Stomach (tissue), 8 donors: ENCODE measurements at regions not wholly inside any gene's neighbourhood (a gene's known extent, or its start where the extent isn't known, plus 50 kb on each side); places are given as distances from the start of the nearest gene placed in this dataset.

ENCODE experiments used
- DNase-seq, 2 donors: peaks; one replicate each; pipeline versions ENCODE4 v3.0.0 to v3.0.0-alpha.2; 2013 to 2019
- H3K27ac ChIP-seq, 5 donors: fragments of 200-600 bp in 4 of 5; sonication (generic) in 4 of 5; one replicate each; pipeline ENCODE4 v1.5.1; 2013 to 2019; ENCODE audit warnings: mild to moderate bottlenecking in 1 of 5, moderate library complexity in 1 of 5
- H3K27me3 ChIP-seq, 3 donors: fragments of 200-600 bp; sonication (generic); one replicate each; pipeline ENCODE4 v1.5.1; 2017 to 2019; ENCODE audit warnings: mixed run types in 1 of 3
- H3K36me3 ChIP-seq, 4 donors: fragments of 200-600 bp; sonication (generic); 1 replicate in 3 of 4; 2 replicates in 1 of 4; pipeline ENCODE4 v1.5.1; 2016 to 2019
- H3K4me1 ChIP-seq, 4 donors: fragments of 200-600 bp; sonication (generic); one replicate each; pipeline ENCODE4 v1.5.1; 2016 to 2019
- H3K4me3 ChIP-seq, 4 donors: fragments of 200-600 bp; sonication (generic) in 3 of 4; one replicate each; pipeline ENCODE4 v1.5.1; 2016 to 2019; ENCODE audit warnings: mild to moderate bottlenecking in 1 of 4
- H3K9me3 ChIP-seq, 4 donors: fragments of 200-600 bp; sonication (generic); one replicate each; pipeline ENCODE4 v1.5.1; 2016 to 2019
- EP300 ChIP-seq: sonication (generic); formaldehyde crosslinking; IDR thresholded peaks from one replicate; pipeline ENCODE4 v1.6.1; 2017; ENCODE audit warnings: antibody characterized with exemption
- POLR2A ChIP-seq, 4 donors: fragments of 450-650 bp; IDR thresholded peaks; one replicate each; pipeline ENCODE4 v1.6.1; 2016; ENCODE audit warnings: antibody characterized with exemption in 4 of 4, control low read depth in 2 of 4, mild to moderate bottlenecking in 1 of 4, moderate library complexity in 1 of 4
- POLR2AphosphoS5 ChIP-seq, 3 donors: sonication (generic); formaldehyde crosslinking; IDR thresholded peaks; one replicate each; pipeline ENCODE4 v1.6.1; 2016; ENCODE audit warnings: antibody characterized with exemption in 3 of 3
- WGBS, 5 donors: extraction: QIAGEN DNeasy Blood & Tissue Kit in 3 of 5; methylation state at CpG; one replicate each; pipeline versions ENCODE4 v1.1.5 to v1.1.7; 2013 to 2018; 5-methylcytosine and 5-hydroxymethylcytosine counted together
- intact Hi-C: fragments of 100-400 bp; cut with DNase I; formaldehyde crosslinking; loops from one replicate; pipeline ENCODE4 v1.15.1; 2023; ENCODE audit warnings: low total_unique reads
- TF ChIP-seq, protein P1 (sequence below), 7 experiments: fragments of 450-650 bp in 4 of 7; fragments of 200-600 bp in 3 of 7; sonication (generic) in 3 of 7; IDR thresholded peaks; one replicate each; pipeline ENCODE4 v1.5.1; 2016 to 2019; ENCODE audit warnings: antibody characterized with exemption in 7 of 7, control low read depth in 2 of 7, mild to moderate bottlenecking in 1 of 7
- donor health status: healthy with polysubstance abuse.
- donor health status: Bipolar disorder and iron deficiency.
- donor health status: healthy.

- Histone ChIP-seq H3K27me3 (no peaks in the 10 kb centered on the region), H3K9me3 (no peaks in the 10 kb centered on the region), H3K27ac (no peak overlapping the region), H3K4me3 (no peak overlapping the region), H3K4me1 (no peaks in the 10 kb centered on the region), H3K36me3 (no peaks in the 10 kb centered on the region)
- 75 to 87% (median 80%) methylated on average over 4 of the region's 4 CpGs for WGBS, 5 donors
- DNase-seq: no peak
- intact Hi-C loops: no loop called here
- TF ChIP-seq, protein P1, sequence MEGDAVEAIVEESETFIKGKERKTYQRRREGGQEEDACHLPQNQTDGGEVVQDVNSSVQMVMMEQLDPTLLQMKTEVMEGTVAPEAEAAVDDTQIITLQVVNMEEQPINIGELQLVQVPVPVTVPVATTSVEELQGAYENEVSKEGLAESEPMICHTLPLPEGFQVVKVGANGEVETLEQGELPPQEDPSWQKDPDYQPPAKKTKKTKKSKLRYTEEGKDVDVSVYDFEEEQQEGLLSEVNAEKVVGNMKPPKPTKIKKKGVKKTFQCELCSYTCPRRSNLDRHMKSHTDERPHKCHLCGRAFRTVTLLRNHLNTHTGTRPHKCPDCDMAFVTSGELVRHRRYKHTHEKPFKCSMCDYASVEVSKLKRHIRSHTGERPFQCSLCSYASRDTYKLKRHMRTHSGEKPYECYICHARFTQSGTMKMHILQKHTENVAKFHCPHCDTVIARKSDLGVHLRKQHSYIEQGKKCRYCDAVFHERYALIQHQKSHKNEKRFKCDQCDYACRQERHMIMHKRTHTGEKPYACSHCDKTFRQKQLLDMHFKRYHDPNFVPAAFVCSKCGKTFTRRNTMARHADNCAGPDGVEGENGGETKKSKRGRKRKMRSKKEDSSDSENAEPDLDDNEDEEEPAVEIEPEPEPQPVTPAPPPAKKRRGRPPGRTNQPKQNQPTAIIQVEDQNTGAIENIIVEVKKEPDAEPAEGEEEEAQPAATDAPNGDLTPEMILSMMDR (IDR thresholded peaks at IDR 0.05): no peak
- TF ChIP-seq POLR2AphosphoS5 (IDR thresholded peaks at IDR 0.05): no peak
- no peak for TF ChIP-seq POLR2A (IDR thresholded peaks at IDR 0.05)
- no peak for TF ChIP-seq EP300
Measured at GRCh38 chr14:29354486-29354885, 573.2 kb downstream of the PRKD1 start.

DNA sequence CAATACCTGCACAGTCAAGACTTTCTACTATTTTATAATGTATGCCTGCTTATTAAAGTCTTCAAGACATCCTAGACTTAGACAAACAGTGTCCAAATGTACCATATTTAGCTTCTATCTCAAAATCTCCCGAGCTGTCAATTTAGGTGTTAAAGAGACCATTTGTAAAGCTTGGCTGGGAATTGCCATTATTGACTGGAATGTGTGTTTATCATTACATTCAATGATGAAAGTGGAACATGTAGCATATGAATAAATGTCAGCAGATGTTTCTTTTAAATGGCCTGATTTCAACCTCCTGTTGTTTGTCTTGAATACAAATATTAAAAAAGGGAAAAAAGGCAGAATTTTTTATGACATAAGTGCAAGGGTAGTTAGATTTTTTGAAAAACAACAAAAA lies 572.3 kb downstream of the PRKD1 start:
- intact Hi-C loops: no loop called here
- TF ChIP-seq POLR2AphosphoS5 (IDR thresholded peaks at IDR 0.05) (no peak), POLR2A (IDR thresholded peaks at IDR 0.05) (no peak), EP300 (no peak)
- TF ChIP-seq, protein P1 (IDR thresholded peaks at IDR 0.05): no peak
- Histone ChIP-seq H3K4me3 (no peak overlapping the region), H3K9me3 (no peaks in the 10 kb centered on the region), H3K36me3 (no peaks in the 10 kb centered on the region), H3K4me1 (no peaks in the 10 kb centered on the region), H3K27me3 (no peaks in the 10 kb centered on the region), H3K27ac (no peak overlapping the region)
- WGBS, 5 donors: 31 to 51% (median 38%) methylated on average over 1 of the region's 1 CpG
- DNase-seq: no peak

DNA sequence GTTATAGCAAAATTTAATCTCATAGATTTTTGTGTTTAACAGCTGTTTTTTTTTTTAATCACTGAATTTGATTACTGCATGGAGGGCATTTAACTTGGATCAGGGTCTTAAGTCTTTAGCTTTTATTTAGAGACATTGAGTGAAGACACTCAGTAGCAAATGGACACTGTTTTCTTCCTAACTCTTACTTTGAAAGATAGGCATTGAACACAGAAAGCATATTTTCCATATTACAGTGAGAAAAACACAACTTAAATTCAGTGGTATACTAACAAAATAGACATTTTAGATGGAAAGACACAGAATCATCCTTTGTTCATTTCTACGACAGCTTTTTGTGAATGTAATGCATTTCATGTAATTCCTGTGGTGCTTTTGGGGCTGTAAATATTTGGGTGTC lies 571.8 kb downstream of the PRKD1 start:
- no peaks in the 10 kb centered on the region for H3K9me3 ChIP-seq
- TF ChIP-seq EP300: no peak
- TF ChIP-seq POLR2A (IDR thresholded peaks at IDR 0.05): no peak
- no peak for TF ChIP-seq POLR2AphosphoS5 (IDR thresholded peaks at IDR 0.05)
- TF ChIP-seq, protein P1 (IDR thresholded peaks at IDR 0.05): no peak
- H3K4me3 ChIP-seq: no peak overlapping the region
- H3K27ac ChIP-seq: no peak overlapping the region
- no peak for DNase-seq
- no peaks in the 10 kb centered on the region for H3K27me3 ChIP-seq
- H3K36me3 ChIP-seq: no peaks in the 10 kb centered on the region
- 70 to 91% (median 80%) methylated on average over 1 of the region's 1 CpG for WGBS, 5 donors
- no peaks in the 10 kb centered on the region for H3K4me1 ChIP-seq
- intact Hi-C loops: no loop called here

DNA sequence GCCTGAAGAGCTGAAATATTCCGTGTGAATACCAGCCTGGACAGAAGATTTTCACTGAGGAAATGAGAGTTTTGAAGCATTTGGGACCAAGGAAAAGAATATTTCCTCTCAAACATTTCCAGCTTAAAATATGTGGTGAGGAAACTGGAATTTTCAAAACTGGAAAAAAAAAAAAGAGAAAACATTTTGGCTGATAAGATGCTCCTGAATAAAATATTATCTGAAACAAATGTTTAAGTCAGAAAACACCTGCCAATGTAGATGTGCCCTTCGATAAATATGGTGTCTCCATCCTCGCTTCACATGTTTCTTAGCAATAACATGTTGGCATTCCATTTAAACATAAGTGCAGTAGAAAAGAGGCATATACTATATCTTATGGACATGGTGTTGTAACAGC lies 567.0 kb downstream of the PRKD1 start:
- H3K27ac ChIP-seq: no peak overlapping the region
- 64 to 80% (median 72%) methylated on average over 3 of the region's 3 CpGs for WGBS, 5 donors
- DNase-seq: no peak
- TF ChIP-seq POLR2AphosphoS5 (IDR thresholded peaks at IDR 0.05) (no peak), POLR2A (IDR thresholded peaks at IDR 0.05) (no peak), EP300 (no peak)
- TF ChIP-seq, protein P1 (IDR thresholded peaks at IDR 0.05): no peak
- no peaks in the 10 kb centered on the region for H3K27me3 ChIP-seq
- intact Hi-C loops: no loop called here
- no peaks in the 10 kb centered on the region for H3K4me1 ChIP-seq
- no peaks in the 10 kb centered on the region for H3K36me3 ChIP-seq
- peaks cover 0 to 8% (median 2%) of the 10 kb centered on the region in 4 donors for H3K9me3 ChIP-seq
- no peak overlapping the region for H3K4me3 ChIP-seq
